GM04504 (cell line): ENCODE measurements at regions not wholly inside any gene's neighbourhood (a gene's known extent, or its start where the extent isn't known, plus 50 kb on each side); places are given as distances from the start of the nearest gene placed in this dataset.

ENCODE experiments used
- DNase-seq: peaks from one replicate; pipeline ENCODE4 v3.0.0-alpha.2; 2012; ENCODE audit warnings: low read depth

GRCh38 chr18:75800331-75800648, 372.8 kb upstream of the SMIM21 start:
- DNase-seq: no peak

- no peak for DNase-seq
These were observed 372.2 kb upstream of the SMIM21 start for GRCh38 chr18:75799449-75800330.

- no peak for DNase-seq
These were observed 369.5 kb upstream of the SMIM21 start for GRCh38 chr18:75797046-75797445.

GRCh38 chr18:75790796-75791195, 363.3 kb upstream of the SMIM21 start:
- DNase-seq: no peak

- no peak for DNase-seq
These were observed 362.6 kb upstream of the SMIM21 start for GRCh38 chr18:75790111-75790510.

- no peak for DNase-seq
These were observed 358.3 kb upstream of the SMIM21 start for GRCh38 chr18:75785834-75786233.

GRCh38 chr18:75785206-75785605, 357.7 kb upstream of the SMIM21 start:
- no peak for DNase-seq

GRCh38 chr18:75784390-75784789, 356.9 kb upstream of the SMIM21 start:
- no peak for DNase-seq

- no peak for DNase-seq
These were observed 356.2 kb upstream of the SMIM21 start for GRCh38 chr18:75783566-75784281.

GRCh38 chr18:75782826-75783225, 355.3 kb upstream of the SMIM21 start:
- DNase-seq: no peak

GRCh38 chr18:75782204-75782603, 354.7 kb upstream of the SMIM21 start:
- no peak for DNase-seq

GRCh38 chr18:75779910-75780309, 352.4 kb upstream of the SMIM21 start:
- DNase-seq: no peak

GRCh38 chr18:75779450-75779849, 351.9 kb upstream of the SMIM21 start:
- DNase-seq: no peak

- no peak for DNase-seq
These were observed 350.1 kb upstream of the SMIM21 start for GRCh38 chr18:75777630-75778029.

GRCh38 chr18:75775121-75775520, 347.6 kb upstream of the SMIM21 start:
- peak; percentile 10 for DNase-seq

GRCh38 chr18:75773618-75774017, 346.1 kb upstream of the SMIM21 start:
- DNase-seq: no peak

- no peak for DNase-seq
These were observed 335.3 kb upstream of the SMIM21 start for GRCh38 chr18:75762758-75763157.

- no peak for DNase-seq
These were observed 332.7 kb upstream of the SMIM21 start for GRCh38 chr18:75760208-75760607.

GRCh38 chr18:75757951-75758350, 330.4 kb upstream of the SMIM21 start:
- DNase-seq: no peak

GRCh38 chr18:75754433-75754832, 326.9 kb upstream of the SMIM21 start:
- DNase-seq: no peak

GRCh38 chr18:75753753-75754152, 326.2 kb upstream of the SMIM21 start:
- DNase-seq: no peak

- DNase-seq: no peak
These were observed 325.3 kb upstream of the SMIM21 start for GRCh38 chr18:75752740-75753263.

GRCh38 chr18:75745147-75745546, 317.6 kb upstream of the SMIM21 start:
- DNase-seq: no peak
